NT2/D1 (cell line): ENCODE measurements at regions not wholly inside any gene's neighbourhood (a gene's known extent, or its start where the extent isn't known, plus 50 kb on each side); places are given as distances from the start of the nearest gene placed in this dataset.

Experiments
- SUZ12 ChIP-seq: IDR thresholded peaks from 2 replicates; pipeline ENCODE4 v1.6.1; 2011; ENCODE audit not compliant: insufficient read length, insufficient read depth; ENCODE audit errors: extremely low read depth
- YY1 ChIP-seq: IDR thresholded peaks from 2 replicates; pipeline ENCODE4 v1.6.1; 2011; ENCODE audit not compliant: insufficient read length, insufficient read depth
- ZNF274 ChIP-seq: IDR thresholded peaks from 2 replicates; pipeline ENCODE4 v1.6.1; 2011; ENCODE audit warnings: mild to moderate bottlenecking, low read depth, low read length

GRCh38 chr2:240322991-240323390 lies 112.5 kb upstream of the GPC1 start:
- TF ChIP-seq SUZ12 (no peak), ZNF274 (no peak), YY1 (no peak)
